Erythroblast (primary cell): ENCODE measurements at regions not wholly inside any gene's neighbourhood (a gene's known extent, or its start where the extent isn't known, plus 50 kb on each side); places are given as distances from the start of the nearest gene placed in this dataset.

ENCODE experiments used
- GATA1 ChIP-seq: IDR thresholded peaks from 2 replicates; pipeline ENCODE4 v1.6.1; 2011; ENCODE audit warnings: low read depth, mild to moderate bottlenecking, control low read depth, low read length, moderate library complexity
- POLR2A ChIP-seq: IDR thresholded peaks from 2 replicates; pipeline ENCODE4 v1.6.1; 2011; ENCODE audit warnings: mild to moderate bottlenecking, low read length

GRCh38 chr7:24457219-24457558 is 116.1 kb upstream of the PALS2 start:
- TF ChIP-seq POLR2A (no peak), GATA1 (no peak)
